ENCODE measurements at regions not wholly inside any gene's neighbourhood (a gene's known extent, or its start where the extent isn't known, plus 50 kb on each side); places are given as distances from the start of the nearest gene placed in this dataset.
"Not testable (repeated sequence)": the region's sequence is repeated elsewhere in the genome, so short reads cannot be mapped to it uniquely, and the experiment has no call there.

- DNase-seq: no peak
Observed at GRCh38 chr2:55811048-55811447, 112.5 kb downstream of the EFEMP1 start.

- no peak for DNase-seq
Observed at GRCh38 chr2:55810622-55811020, 113.0 kb downstream of the EFEMP1 start.

GRCh38 chr2:55809875-55810621 is 113.5 kb downstream of the EFEMP1 start:
- no peak for DNase-seq

GRCh38 chr2:55807900-55808299 is 114.3 kb upstream of the PNPT1 start:
- no peak for DNase-seq

GRCh38 chr2:55805686-55806085 is 112.0 kb upstream of the PNPT1 start:
- DNase-seq: no peak

GRCh38 chr2:55804535-55804934 is 110.9 kb upstream of the PNPT1 start:
- DNase-seq: no peak

GRCh38 chr2:55802067-55802466 is 108.4 kb upstream of the PNPT1 start:
- no peak for DNase-seq

- no peak for DNase-seq
Observed at GRCh38 chr2:55801436-55801835, 107.8 kb upstream of the PNPT1 start.

- not testable (repeated sequence) for DNase-seq
Observed at GRCh38 chr2:55799624-55800023, 106.0 kb upstream of the PNPT1 start.

- no peak for DNase-seq
Observed at GRCh38 chr2:55796121-55796520, 102.5 kb upstream of the PNPT1 start.

- DNase-seq: not testable (repeated sequence)
Observed at GRCh38 chr2:55793602-55794001, 100.0 kb upstream of the PNPT1 start.

GRCh38 chr2:55786280-55786679 is 92.6 kb upstream of the PNPT1 start:
- no peak for DNase-seq

GRCh38 chr2:55783751-55784150 is 90.1 kb upstream of the PNPT1 start:
- DNase-seq: not testable (repeated sequence)

- no peak for DNase-seq
Observed at GRCh38 chr2:55782528-55783173, 89.0 kb upstream of the PNPT1 start.

- DNase-seq: no peak
Observed at GRCh38 chr2:55781542-55781941, 87.9 kb upstream of the PNPT1 start.

- no peak for DNase-seq
Observed at GRCh38 chr2:55780697-55781096, 87.1 kb upstream of the PNPT1 start.

- DNase-seq: no peak
Observed at GRCh38 chr2:55779459-55780421, 86.1 kb upstream of the PNPT1 start.

- no peak for DNase-seq
Observed at GRCh38 chr2:55776966-55777365, 83.3 kb upstream of the PNPT1 start.

- DNase-seq: no peak
Observed at GRCh38 chr2:55776479-55776878, 82.8 kb upstream of the PNPT1 start.

- no peak for DNase-seq
Observed at GRCh38 chr2:55775828-55776227, 82.2 kb upstream of the PNPT1 start.

GRCh38 chr2:55773651-55774050 is 80.0 kb upstream of the PNPT1 start:
- not testable (repeated sequence) for DNase-seq

GRCh38 chr2:55772109-55772980 is 78.7 kb upstream of the PNPT1 start:
- no peak for DNase-seq
